WI38 (cell line): ENCODE measurements at regions not wholly inside any gene's neighbourhood (a gene's known extent, or its start where the extent isn't known, plus 50 kb on each side); places are given as distances from the start of the nearest gene placed in this dataset.

Source experiments
- H3K4me3 ChIP-seq: 2 replicates; pipeline ENCODE4 v1.5.1; 2011; ENCODE audit warnings: low read depth, mild to moderate bottlenecking, control low read depth, low read length
- CTCF ChIP-seq: IDR thresholded peaks from 2 replicates; pipeline ENCODE4 v1.5.1; 2012; ENCODE audit warnings: low read depth, mild to moderate bottlenecking, control low read depth, low read length

GRCh38 chr4:59222221-59222620 lies 1977.9 kb upstream of the ADGRL3 start:
- no peak for TF ChIP-seq CTCF
- H3K4me3 ChIP-seq: no peak overlapping the region

- H3K4me3 ChIP-seq: no peak overlapping the region
- no peak for TF ChIP-seq CTCF
These were observed 1976.7 kb upstream of the ADGRL3 start for GRCh38 chr4:59223292-59223941.

GRCh38 chr4:59238212-59238611 lies 1961.9 kb upstream of the ADGRL3 start:
- TF ChIP-seq CTCF: no peak
- H3K4me3 ChIP-seq: no peak overlapping the region

GRCh38 chr4:59240011-59240410 lies 1960.1 kb upstream of the ADGRL3 start:
- no peak overlapping the region for H3K4me3 ChIP-seq
- no peak for TF ChIP-seq CTCF

GRCh38 chr4:59243038-59243437 lies 1957.1 kb upstream of the ADGRL3 start:
- no peak overlapping the region for H3K4me3 ChIP-seq
- TF ChIP-seq CTCF: no peak

- H3K4me3 ChIP-seq: no peak overlapping the region
- TF ChIP-seq CTCF: no peak
These were observed 1953.1 kb upstream of the ADGRL3 start for GRCh38 chr4:59247032-59247431.

GRCh38 chr4:59248313-59248712 lies 1951.8 kb upstream of the ADGRL3 start:
- H3K4me3 ChIP-seq: no peak overlapping the region
- TF ChIP-seq CTCF: no peak
